Natural killer cell (primary cell): ENCODE measurements at regions not wholly inside any gene's neighbourhood (a gene's known extent, or its start where the extent isn't known, plus 50 kb on each side); places are given as distances from the start of the nearest gene placed in this dataset.

Experiments
- ATAC-seq, 3 donors: fragments of 150-1000 bp in 2 of 3; fragments of 200-7000 bp in 1 of 3; cut with Tn5 transposase; 1 replicate in 1 of 3; 2 replicates in 2 of 3; pipeline ENCODE4 v1.10.0; 2021; ENCODE audit warnings: mild to moderate bottlenecking in 2 of 3, moderate library complexity in 2 of 3
- DNase-seq, 2 donors: peaks; one replicate each; pipeline versions ENCODE4 v3.0.0 to v3.0.0-alpha.2; 2013 to 2021; ENCODE audit warnings: mixed read lengths in 1 of 2
- H3K27ac ChIP-seq: one replicate; pipeline ENCODE4 v1.5.1; 2013; ENCODE audit warnings: mild to moderate bottlenecking, low read length
- H3K27me3 ChIP-seq: one replicate; pipeline ENCODE4 v1.6.1; 2013; ENCODE audit warnings: low read length; ENCODE audit not compliant: control insufficient read depth, insufficient read depth
- H3K36me3 ChIP-seq: one replicate; pipeline ENCODE4 v1.6.1; 2013; ENCODE audit warnings: low read length; ENCODE audit not compliant: control insufficient read depth, insufficient read depth
- H3K4me1 ChIP-seq: one replicate; pipeline ENCODE4 v1.6.1; 2013; ENCODE audit warnings: low read length; ENCODE audit not compliant: control insufficient read depth, insufficient read depth
- H3K4me3 ChIP-seq: one replicate; pipeline ENCODE4 v1.5.1; 2013; ENCODE audit warnings: low read length
- H3K9me3 ChIP-seq: one replicate; pipeline ENCODE4 v1.6.1; 2013; ENCODE audit warnings: low read length; ENCODE audit not compliant: control insufficient read depth, insufficient read depth
- H3K27ac Mint-ChIP-seq, 2 donors: one replicate each; pipeline ENCODE4 v1.8.0; 2022; ENCODE audit warnings: mild to moderate bottlenecking in 2 of 2, mixed read lengths in 2 of 2, moderate library complexity in 1 of 2
- H3K27me3 Mint-ChIP-seq, 2 donors: one replicate each; pipeline ENCODE4 v1.8.0; 2022; ENCODE audit warnings: low read depth in 2 of 2, mixed read lengths in 2 of 2
- H3K36me3 Mint-ChIP-seq: one replicate; pipeline ENCODE4 v1.8.0; 2022; ENCODE audit warnings: mixed read lengths
- H3K4me1 Mint-ChIP-seq, 2 donors: one replicate each; pipeline ENCODE4 v1.8.0; 2022; ENCODE audit warnings: mixed read lengths in 2 of 2
- H3K4me3 Mint-ChIP-seq: one replicate; pipeline ENCODE4 v1.8.0; 2022; ENCODE audit warnings: mild to moderate bottlenecking, moderate library complexity, mixed read lengths
- H3K9me3 Mint-ChIP-seq, 2 donors: one replicate each; pipeline ENCODE4 v1.8.0; 2022; ENCODE audit warnings: mixed read lengths in 2 of 2
- WGBS: methylation state at CpG from one replicate; pipeline ENCODE4 v1.1.7; 2013; ENCODE audit warnings: missing lambda C conversion rate; ENCODE audit not compliant: insufficient coverage; 5-methylcytosine and 5-hydroxymethylcytosine counted together
- intact Hi-C: fragments of 100-400 bp; cut with micrococcal nuclease; formaldehyde crosslinking; loops from one replicate; pipeline ENCODE4 v1.14.2; 2022
- TF ChIP-seq, protein P1 (sequence below): fragments of 200-600 bp; IDR thresholded peaks from one replicate; pipeline ENCODE4 v1.8.0; 2022; ENCODE audit warnings: antibody characterized with exemption

DNA sequence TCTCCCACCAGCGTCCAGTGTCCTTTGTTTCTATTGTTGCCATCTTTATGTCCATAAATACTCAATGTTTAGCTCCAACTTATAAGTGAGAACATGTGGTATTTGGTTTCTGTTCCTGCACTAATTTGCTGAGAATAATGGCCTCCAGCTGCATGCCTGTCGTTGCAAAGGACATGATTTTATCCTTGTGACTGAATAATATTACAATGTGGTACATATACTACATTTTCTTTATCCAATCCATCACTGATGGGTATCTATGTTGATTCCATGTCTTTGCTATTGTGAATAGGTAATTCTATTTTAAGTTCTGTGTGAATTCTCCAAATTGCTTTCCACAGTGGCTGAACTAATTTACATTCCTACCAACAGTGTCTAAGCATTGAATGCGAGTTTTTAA, 578.6 kb upstream of the CA10 start:
- intact Hi-C loops: no loop called here
- Mint-ChIP-seq H3K27ac (no peak overlapping the region), H3K36me3 (peaks cover 6% of the 10 kb centered on the region), H3K9me3 (peaks cover 6 to 16% of the 10 kb centered on the region in 2 donors), H3K27me3 (no peaks in the 10 kb centered on the region), H3K4me3 (no peak overlapping the region), H3K4me1 (no peaks in the 10 kb centered on the region)
- Histone ChIP-seq H3K36me3 (no peaks in the 10 kb centered on the region), H3K27ac (no peak overlapping the region), H3K9me3 (no peaks in the 10 kb centered on the region), H3K27me3 (no peaks in the 10 kb centered on the region), H3K4me3 (no peak overlapping the region), H3K4me1 (no peaks in the 10 kb centered on the region)
- DNase-seq: no peak
- WGBS: 83% methylated on average over 1 of the region's 3 CpGs
- no peak for ATAC-seq
- TF ChIP-seq, protein P1, sequence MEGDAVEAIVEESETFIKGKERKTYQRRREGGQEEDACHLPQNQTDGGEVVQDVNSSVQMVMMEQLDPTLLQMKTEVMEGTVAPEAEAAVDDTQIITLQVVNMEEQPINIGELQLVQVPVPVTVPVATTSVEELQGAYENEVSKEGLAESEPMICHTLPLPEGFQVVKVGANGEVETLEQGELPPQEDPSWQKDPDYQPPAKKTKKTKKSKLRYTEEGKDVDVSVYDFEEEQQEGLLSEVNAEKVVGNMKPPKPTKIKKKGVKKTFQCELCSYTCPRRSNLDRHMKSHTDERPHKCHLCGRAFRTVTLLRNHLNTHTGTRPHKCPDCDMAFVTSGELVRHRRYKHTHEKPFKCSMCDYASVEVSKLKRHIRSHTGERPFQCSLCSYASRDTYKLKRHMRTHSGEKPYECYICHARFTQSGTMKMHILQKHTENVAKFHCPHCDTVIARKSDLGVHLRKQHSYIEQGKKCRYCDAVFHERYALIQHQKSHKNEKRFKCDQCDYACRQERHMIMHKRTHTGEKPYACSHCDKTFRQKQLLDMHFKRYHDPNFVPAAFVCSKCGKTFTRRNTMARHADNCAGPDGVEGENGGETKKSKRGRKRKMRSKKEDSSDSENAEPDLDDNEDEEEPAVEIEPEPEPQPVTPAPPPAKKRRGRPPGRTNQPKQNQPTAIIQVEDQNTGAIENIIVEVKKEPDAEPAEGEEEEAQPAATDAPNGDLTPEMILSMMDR: no peak

DNA sequence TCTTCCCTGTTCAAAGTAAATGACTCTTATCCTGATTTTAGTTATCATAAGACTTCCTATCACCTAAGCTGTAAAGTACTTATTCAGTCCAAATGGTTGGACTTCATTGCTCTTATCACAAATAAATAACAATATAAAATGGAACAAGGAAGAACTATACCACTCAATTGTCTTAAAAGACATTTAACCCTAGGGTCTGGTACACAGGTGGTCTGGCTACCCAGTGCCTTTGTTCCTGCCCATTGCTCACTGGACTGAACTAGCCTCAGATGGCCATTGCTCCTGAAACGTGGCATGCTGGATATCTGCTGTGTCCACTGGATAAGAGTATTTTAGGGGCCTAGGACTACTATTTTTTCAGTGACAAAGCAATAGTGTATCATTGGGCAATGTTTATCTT, 574.3 kb upstream of the CA10 start:
- H3K4me3 ChIP-seq: no peak overlapping the region
- H3K9me3 Mint-ChIP-seq: peaks cover 5 to 14% of the 10 kb centered on the region in 2 donors
- no peaks in the 10 kb centered on the region for H3K4me1 Mint-ChIP-seq
- H3K9me3 ChIP-seq: no peaks in the 10 kb centered on the region
- intact Hi-C loops: no loop called here
- no peaks in the 10 kb centered on the region for H3K4me1 ChIP-seq
- TF ChIP-seq, protein P1: no peak
- peaks cover 6% of the 10 kb centered on the region for H3K36me3 Mint-ChIP-seq
- 53% methylated on average over 1 of the region's 1 CpG for WGBS
- H3K27me3 Mint-ChIP-seq: no peaks in the 10 kb centered on the region
- H3K4me3 Mint-ChIP-seq: no peak overlapping the region
- DNase-seq: no peak
- ATAC-seq: no peak
- no peak overlapping the region for H3K27ac Mint-ChIP-seq
- no peaks in the 10 kb centered on the region for H3K36me3 ChIP-seq
- no peaks in the 10 kb centered on the region for H3K27me3 ChIP-seq
- no peak overlapping the region for H3K27ac ChIP-seq

DNA sequence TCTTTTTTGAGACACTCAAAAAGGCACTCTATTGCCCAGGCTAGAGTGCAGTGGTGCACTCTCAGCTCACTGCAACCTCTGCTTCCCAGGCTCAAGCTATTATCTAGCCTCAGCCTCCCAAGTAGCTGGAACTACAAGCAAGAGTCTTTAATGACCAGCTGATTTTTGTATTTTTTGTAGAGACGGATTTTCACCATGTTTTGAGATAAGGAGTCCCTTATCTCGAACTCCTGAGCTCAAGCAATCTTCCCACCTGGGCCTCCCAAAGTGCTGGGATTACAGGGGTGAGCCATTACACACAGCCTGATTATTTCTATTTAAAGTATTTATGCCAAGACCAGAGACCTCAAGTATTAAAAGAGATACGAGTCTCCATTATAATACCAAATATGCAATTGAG, 566.1 kb upstream of the CA10 start:
- WGBS: 70% methylated on average over 2 of the region's 3 CpGs
- Histone ChIP-seq H3K27me3 (no peaks in the 10 kb centered on the region), H3K9me3 (peaks cover 3% of the 10 kb centered on the region), H3K4me3 (no peak overlapping the region), H3K4me1 (no peaks in the 10 kb centered on the region), H3K36me3 (no peaks in the 10 kb centered on the region), H3K27ac (no peak overlapping the region)
- H3K4me1 Mint-ChIP-seq: no peaks in the 10 kb centered on the region
- no peaks in the 10 kb centered on the region for H3K36me3 Mint-ChIP-seq
- no peak overlapping the region for H3K4me3 Mint-ChIP-seq
- ATAC-seq (no peak), DNase-seq (no peak)
- TF ChIP-seq, protein P1: no peak
- no peaks in the 10 kb centered on the region for H3K27me3 Mint-ChIP-seq
- intact Hi-C loops: no loop called here
- H3K27ac Mint-ChIP-seq: no peak overlapping the region
- peaks cover 3 to 12% of the 10 kb centered on the region in 2 donors for H3K9me3 Mint-ChIP-seq

DNA sequence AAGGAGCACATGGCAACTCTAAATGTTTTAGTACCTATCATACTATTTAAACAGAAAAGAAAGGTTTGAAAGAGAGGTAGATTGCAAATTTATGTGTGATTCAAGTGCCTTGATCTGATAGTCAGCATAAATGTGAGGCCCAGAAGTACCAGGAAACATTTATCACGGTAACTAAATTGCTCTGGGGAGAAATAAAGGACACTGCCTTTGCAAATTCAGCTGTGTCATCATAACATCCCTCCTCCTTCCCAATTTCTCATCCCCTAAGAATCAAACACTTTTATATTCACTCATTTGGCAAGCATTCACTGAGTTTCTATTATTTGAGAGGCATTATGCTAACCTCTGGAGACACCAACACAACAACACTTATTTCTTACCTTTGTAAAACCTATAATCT, 563.4 kb upstream of the CA10 start:
- TF ChIP-seq, protein P1: no peak
- intact Hi-C loops: no loop called here
- H3K27ac ChIP-seq: no peak overlapping the region
- no peaks in the 10 kb centered on the region for H3K4me1 ChIP-seq
- H3K27me3 ChIP-seq: no peaks in the 10 kb centered on the region
- Mint-ChIP-seq H3K4me1 (no peaks in the 10 kb centered on the region), H3K9me3 (peaks cover 12 to 22% of the 10 kb centered on the region in 2 donors), H3K36me3 (no peaks in the 10 kb centered on the region), H3K27ac (no peak overlapping the region), H3K27me3 (no peaks in the 10 kb centered on the region), H3K4me3 (no peak overlapping the region)
- ATAC-seq (no peak), DNase-seq (no peak)
- no peak overlapping the region for H3K4me3 ChIP-seq
- H3K9me3 ChIP-seq: peaks cover 3% of the 10 kb centered on the region
- H3K36me3 ChIP-seq: no peaks in the 10 kb centered on the region
- WGBS: 77% methylated on average over 1 of the region's 1 CpG
